ENCODE measurements at regions not wholly inside any gene's neighbourhood (a gene's known extent, or its start where the extent isn't known, plus 50 kb on each side); places are given as distances from the start of the nearest gene placed in this dataset.
"Not testable (repeated sequence)": the region's sequence is repeated elsewhere in the genome, so short reads cannot be mapped to it uniquely, and the experiment has no call there.

GRCh38 chr21:18553786-18554185 is 150.2 kb upstream of the TMPRSS15 start:
- DNase-seq, result no peak

DNA sequence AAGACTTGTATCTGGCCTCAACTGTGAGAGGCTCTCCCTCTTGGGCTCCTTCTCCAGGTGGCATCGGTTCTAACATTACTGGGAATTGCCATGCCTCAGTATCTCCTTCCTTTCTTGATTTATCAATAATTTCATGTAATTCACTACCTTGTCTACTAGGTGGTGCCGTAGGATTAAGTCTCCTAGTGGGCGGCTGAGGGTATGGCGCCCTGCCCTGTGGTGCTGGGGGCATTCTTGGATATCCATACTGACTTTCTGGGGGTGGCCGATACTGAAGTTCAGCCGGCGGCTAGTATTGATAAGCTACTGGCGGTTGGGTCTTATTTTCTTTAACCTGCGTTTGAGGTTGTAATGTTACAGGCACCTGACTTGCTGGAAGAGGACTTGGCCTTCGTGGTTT is 164.2 kb upstream of the TMPRSS15 start:
- not testable (repeated sequence) for DNase-seq

- DNase-seq, result no peak
Measured at GRCh38 chr21:18588001-18588662, 184.5 kb upstream of the TMPRSS15 start.

DNA sequence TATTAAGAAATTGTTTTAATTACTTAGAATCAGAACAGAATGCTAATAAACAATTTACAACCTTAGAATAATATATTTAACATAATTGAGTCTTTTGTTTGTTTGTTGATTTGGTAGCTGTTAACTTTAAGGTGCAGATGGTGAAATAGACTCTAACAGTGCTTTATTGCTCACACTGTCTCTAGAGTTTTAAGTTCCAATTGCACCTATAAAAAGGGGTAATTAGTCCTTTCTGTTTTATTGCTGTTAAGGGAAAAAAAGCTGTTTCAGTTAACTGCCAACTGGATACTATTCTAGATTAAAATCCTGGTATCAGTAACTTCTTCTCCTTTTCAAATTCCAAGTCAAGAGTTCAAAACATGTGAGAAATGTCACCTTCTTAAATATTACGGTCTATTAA is 197.6 kb upstream of the TMPRSS15 start:
- no peak for DNase-seq

DNA sequence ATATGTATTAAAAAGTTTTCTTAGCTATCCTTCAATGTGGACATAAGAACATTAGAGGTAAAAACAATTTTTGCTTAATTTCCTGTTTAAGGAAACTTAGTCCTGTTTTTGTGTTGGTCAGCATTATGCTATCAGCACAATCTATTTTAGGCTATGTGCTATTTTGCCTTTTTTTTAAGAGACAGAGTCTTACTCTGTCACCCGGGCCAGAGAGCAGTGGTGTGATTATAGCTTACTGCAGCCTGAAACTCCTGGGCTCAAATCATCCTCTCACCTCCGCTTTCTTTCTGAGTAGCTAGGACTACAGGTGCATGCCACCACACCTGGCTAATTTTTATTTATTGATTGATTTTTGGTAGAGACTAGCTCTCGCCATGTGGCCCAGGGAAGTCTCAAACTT is 199.1 kb upstream of the TMPRSS15 start:
- no peak for DNase-seq

DNA sequence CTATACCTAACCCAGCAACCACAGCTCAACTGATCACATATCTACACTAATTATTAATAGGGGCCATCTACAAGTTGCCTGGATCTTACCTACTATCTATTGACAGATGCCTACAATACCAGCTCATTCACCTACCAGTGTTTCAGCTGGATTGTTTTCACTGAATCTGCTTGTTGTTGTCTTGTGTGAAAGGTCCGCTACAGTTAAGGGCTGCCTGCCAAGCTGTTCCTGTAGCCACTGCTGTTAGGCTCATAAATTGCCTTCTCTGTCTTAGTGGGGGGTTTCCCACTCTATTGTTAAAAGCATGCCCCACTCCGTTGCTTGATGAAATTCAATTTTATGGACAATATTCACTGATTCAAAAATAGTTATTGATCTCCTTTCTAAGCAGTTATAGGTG is 199.7 kb upstream of the TMPRSS15 start:
- no peak for DNase-seq

DNA sequence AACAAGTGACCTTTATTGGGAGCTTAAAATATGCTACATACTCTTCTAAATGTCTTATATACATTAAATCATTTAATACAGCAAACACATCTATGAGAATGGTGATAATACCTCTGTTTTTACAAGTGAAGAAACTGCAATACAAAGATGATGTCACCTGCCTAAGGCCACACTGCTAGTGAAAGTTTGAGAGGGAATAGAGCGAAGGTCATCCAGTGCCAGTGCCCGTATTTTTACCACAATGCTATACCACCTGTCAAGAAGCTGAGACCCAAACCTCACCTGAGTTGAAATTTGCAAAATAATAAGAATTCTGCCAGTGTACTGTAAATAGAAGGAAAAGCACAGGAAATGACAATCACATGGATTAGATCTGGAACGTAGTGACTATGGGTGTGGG is 200.4 kb upstream of the TMPRSS15 start:
- DNase-seq, result no peak

DNA sequence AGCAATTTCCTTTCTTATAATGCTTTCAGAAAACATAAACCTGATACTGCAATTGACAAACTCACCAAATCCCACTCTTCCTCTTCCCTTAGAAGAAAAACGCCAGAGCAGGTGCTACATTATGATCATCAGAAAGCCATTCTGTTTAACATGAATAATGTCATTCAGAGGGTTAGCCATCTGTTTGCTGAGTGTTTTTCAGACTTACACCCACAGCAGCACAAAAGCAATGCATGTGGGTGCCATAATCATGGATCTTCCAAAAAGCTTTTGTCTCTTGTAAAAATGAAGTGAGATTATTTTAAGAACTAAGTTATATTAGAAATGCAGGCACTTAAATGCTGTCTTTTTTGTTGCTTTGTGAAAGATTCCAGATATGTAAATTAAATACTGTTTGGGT is 204.6 kb upstream of the TMPRSS15 start:
- DNase-seq, result no peak

- DNase-seq, result no peak
Measured at GRCh38 chr21:18614303-18614702, 210.7 kb upstream of the TMPRSS15 start.

DNA sequence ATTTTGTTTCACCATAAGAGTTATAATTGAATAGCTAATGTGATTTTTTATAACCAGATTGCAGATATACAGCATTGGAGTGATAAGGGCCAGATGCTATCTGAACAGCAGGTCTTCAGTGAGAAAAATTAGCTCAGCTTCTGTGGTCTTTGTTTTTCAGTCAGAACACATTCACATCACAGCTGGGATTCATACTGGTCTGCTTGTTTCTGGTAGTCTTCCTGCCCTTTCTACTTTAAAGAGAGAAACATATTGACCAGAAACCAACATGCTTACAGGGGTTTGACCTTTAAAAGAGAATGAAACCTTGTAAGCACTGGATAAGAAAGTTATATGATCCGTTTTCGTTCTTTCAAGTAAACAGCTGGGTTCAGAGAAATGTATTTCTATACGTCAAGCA is 213.7 kb upstream of the TMPRSS15 start:
- DNase-seq, result no peak

GRCh38 chr21:18620436-18620835 is 216.9 kb upstream of the TMPRSS15 start:
- DNase-seq, result no peak

DNA sequence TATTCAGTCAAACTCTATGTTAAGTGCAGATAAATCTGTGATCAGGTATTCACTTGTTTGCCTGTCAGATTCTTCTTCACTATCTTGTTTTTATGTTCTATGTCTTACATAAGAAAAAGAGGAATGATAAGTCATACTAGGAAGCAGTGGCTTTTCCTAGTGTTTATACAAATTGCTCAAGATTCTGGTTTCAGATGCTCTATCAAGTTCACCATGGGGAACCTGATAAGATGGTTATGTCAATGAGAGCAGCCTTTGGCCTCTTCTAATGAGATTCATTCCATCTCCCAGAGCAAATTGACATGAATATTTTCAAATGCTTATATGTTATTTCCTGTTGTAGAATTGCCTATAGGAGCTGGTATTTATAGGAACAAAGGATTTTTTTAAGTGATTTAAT is 218.8 kb upstream of the TMPRSS15 start:
- no peak for DNase-seq

- DNase-seq, result no peak
Measured at GRCh38 chr21:18630446-18630845, 226.9 kb upstream of the TMPRSS15 start.

DNA sequence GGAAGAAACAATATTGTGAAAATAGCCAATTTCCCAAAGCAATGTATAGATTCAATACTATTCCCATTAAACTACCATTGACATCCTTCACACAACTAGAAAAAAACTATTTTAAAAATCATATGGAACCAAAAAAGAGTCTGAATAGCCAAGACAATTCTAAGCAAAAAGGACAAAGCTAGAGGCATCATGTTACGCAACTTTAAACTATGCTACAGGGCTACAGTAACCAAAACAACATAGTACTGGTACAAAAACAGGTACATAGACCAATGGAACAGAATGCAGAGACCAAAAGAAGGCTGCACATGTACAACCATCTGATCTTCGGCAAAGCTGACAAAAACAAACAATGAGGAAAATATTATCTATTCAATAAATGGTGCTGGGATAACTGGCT is 233.3 kb upstream of the TMPRSS15 start:
- no peak for DNase-seq

DNA sequence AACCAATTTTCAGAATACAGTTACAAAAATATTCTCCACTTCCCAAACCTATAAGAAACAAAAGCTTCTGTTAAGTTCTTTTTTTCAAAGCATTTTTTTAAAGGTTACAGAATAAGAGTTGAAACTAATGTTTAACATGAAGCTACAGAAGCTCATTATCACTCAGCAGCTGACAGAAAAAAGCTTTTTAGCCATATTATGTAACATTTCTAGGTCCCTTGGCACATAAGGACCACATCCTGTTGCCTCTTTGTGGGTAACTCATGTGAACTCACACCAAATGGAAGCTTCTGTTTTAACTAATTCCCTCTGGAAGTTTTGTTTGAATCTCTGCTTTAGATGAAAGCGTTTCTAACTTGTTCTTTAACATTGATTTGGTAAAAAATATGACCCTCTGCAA is 242.5 kb upstream of the TMPRSS15 start:
- DNase-seq, result no peak

DNA sequence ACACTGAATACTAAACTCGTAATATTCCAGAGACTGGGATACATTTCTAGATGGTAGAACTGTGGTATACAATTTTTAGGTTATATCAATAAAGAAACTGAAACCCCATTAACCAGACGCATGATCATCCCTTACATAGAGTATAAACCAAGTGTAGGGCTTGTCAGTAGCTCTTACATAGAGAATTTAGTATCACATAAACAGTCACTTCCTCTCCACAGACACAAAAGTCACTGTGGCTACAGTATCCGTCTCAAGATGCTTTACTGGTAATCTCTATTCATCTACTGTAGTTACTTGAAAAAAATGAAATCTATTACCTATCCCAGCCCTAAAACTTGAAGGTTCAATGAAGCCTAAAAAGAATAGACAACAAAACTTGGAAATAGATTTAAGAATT is 252.3 kb upstream of the TMPRSS15 start:
- no peak for DNase-seq

DNA sequence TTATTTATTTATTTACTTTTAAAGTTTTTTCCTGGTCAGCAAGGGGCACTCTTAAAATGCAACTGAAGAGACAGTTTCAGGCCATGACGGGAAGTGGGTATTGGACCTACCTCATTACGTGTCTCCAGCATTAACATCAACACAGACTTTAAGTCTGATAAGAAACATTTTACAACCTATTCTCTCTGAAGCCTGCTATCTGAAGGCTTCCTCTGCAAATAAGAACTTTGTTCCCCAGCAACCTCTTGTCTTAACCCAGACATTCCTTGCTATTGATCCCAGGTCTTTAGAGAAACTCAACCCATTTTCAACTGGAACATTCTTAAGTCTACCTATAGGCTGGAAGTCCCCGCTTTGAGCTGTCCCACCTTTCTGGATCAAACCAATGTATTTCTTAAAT is 258.3 kb upstream of the TMPRSS15 start:
- DNase-seq, result no peak

GRCh38 chr21:18663663-18664062 is 260.1 kb upstream of the TMPRSS15 start:
- DNase-seq, result no peak

DNA sequence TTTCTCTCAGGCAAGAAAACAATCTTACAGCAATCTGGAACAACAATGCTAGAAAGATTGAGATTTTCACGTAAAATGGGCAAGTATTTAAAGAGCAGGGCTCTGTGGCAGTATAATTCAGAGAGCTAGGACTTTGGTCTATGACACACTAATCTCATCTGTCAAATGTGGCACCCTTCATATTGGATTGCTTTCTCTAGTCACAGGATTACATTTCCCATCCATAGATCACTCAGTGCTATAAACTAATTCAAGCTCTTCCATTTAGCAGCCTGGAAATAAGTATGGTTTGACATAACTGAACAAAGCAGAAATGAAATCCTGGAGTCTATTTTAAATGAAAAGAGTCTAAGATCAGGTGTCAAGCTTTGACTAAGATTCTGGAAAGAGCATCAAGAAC is 263.1 kb upstream of the TMPRSS15 start:
- no peak for DNase-seq

GRCh38 chr21:18673789-18674188 is 270.2 kb upstream of the TMPRSS15 start:
- DNase-seq, result no peak

DNA sequence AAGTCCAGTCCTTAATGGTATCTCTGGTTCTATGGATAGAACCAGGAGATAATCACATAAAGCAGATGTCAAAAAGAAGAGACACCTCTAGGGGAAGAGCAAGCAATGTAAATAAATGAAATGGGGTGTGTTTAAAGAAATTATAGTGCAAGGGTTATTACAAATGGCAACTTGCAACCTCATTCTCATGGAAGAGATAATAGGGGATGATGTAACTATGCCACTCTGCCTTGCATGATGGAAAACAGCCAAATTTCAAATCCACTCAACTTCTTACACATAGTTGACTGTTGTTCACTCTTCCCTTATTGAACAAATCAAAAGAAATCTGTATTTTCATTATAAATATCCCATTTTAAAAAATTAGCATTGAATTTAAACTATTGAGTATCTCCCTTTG is 274.0 kb upstream of the TMPRSS15 start:
- no peak for DNase-seq

GRCh38 chr21:18705971-18706370 is 302.4 kb upstream of the TMPRSS15 start:
- DNase-seq, result no peak

DNA sequence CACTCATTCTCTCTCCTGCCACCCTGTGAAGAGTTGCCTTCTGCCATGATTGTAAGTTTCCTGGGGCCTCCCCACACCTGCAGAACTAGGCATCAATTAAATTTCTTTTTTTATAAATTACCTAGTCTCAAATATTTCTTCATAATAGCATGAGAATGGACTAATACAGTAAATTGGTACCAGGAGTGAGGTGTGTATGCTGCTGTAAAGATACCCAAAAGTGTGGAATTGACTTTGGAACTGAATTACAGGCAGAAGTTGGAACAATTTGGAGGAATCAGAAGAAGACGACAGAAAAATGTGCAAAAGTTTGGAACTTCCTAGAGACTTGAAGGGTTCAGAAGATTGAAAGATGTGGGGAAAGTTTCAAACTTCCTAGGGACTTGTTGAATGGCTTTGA is 308.1 kb upstream of the TMPRSS15 start:
- DNase-seq, result no peak

- no peak for DNase-seq
Measured at GRCh38 chr21:18715606-18716005, 312.0 kb upstream of the TMPRSS15 start.

DNA sequence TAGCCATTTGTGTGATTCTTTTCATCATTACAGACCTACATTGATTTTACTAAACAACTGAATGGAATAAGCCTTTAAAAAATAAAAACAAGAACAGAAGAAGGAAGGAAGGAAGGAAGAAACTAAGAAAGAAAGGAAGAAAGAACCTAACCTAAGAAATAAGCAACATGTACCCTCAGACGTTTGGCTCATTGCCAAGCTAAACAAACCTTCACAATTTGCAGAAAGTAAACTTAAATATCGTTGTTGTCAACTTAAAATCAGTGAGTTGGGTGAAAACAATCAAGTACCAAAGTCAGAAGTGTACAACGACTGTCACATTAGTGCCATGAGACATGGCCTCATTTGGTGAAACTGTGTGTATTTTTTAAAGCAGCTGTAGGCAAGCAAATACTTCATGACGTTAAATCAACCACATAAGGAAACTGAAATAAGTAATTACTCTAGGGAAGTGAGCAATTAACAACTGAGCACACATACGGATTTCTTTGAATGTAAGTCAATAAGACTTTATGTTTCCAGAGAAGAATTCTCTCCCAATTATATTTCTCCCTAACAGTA is 313.1 kb upstream of the TMPRSS15 start:
- no peak for DNase-seq

All from NCI-H510A treated with DMSO at 0.1 percent for 48 hours (cell line).